HG02938 (cell line): ENCODE measurements at regions not wholly inside any gene's neighbourhood (a gene's known extent, or its start where the extent isn't known, plus 50 kb on each side); places are given as distances from the start of the nearest gene placed in this dataset.
"Not testable (repeated sequence)": the region's sequence is repeated elsewhere in the genome, so short reads cannot be mapped to it uniquely, and the experiment has no call there.

Experiments used
- ATAC-seq: cut with Tn5 transposase; IDR thresholded peaks from one replicate; pipeline ENCODE4 v1.9.1; 2021; ENCODE audit warnings: mild to moderate bottlenecking, moderate library complexity; ENCODE audit not compliant: unreplicated experiment

DNA sequence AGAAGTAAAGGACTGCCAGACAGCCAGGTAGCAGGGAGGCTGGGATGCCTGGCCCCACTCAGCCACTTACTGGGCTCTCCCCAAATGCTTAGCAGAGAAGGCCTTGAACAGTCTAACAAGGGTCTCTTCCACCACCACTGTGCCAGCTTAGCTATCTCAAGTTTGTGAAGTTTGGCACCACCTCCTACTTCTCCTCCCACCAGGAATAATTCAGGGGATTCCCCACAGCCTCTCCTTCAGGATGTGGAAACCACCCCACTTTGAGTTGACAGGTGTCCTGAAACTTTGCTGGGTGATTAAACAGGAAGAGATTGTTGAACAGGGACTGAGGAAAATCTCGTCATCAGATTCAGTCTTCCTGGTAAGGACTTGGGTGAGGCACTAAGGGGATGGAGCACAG lies 59.4 kb upstream of the ATP1B1 start:
- ATAC-seq = no peak

DNA sequence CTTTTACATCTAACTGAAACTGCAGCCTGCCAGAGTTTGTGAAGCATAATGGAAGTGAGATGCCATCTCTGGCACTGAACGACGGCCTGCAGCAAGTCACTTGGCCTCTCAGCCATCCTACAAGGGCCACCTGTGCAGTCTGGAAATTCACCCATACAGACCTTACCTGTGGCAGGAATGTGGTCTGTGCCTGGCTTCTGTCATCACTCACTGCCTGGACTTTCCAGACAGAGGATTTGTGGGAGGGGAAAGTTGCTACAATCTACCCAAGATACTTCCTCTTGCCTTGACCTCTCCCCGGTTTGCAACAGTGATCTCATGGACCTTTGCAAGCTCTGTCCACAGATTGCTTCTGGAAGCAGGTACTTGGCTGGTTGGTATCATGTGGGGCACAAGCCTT lies 58.4 kb upstream of the ATP1B1 start:
- no peak for ATAC-seq

DNA sequence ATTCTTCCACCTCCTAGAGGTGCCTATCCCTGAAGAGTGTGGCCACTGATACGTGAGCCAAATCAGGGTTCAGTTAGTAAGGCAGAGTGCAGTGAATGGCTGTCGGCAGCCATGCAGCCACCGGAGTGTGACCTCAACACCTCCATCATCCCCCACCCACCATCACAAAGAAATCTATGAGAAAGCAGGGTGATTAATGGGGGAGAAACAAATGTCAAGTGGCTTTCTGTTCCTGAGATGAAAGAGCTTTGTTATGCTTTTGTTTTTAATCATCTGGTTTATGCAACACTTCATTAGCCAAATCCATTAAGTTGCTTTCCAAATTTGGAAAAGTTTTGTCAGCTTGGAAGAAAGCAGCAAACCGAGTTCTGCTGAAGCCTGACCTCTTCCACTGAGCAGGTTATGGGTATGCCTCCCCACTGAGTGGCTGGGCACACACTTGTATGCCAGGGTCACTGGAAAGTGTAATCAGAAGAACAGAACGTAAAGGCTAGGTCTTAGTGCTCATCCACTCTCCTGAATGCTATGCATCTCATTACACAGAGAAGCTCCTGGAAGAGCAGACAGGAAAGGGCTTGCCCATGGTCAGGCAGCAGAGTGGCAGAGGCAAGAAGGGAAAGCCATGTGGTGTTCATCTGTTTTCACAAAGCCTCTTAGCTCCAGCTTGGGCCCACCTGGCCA lies 57.1 kb upstream of the ATP1B1 start:
- ATAC-seq = no peak

DNA sequence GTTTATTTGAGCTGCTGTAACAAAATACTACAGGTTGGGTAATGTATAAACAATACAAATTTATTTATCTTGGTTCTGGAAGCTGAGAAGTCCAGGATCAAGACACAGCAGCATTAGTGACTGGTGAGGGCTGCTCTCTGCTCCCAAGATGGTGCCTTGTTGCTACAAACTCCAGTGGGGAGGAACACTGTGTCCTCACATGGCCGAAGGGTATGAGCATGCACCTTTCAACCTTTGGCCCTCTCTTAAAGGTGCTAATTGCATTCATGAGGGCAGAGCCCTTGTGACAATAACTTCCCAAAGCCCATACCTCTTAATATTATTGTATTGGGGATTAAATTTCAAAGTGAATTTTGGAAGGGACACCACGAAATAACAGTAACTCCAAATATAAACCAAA lies 55.3 kb upstream of the ATP1B1 start:
- ATAC-seq = no peak

DNA sequence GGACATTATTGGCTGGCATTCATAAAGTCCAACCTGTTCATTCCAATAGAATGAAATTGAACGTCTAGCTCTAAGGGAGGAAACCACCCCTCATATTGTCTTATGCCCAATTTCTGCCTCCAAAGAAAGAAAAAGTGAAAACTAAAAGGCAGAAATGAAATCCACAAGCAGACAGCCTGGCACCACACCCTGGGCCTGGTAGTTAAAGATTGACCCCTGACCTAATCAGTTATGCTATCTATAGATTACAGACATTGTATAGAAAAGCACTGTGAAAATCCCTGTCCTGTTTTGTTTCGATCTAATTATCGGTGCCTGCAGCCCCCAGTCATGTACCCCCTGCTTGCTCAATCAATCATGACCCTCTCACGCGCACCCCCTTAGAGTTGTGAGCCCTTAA lies 54.3 kb upstream of the ATP1B1 start:
- ATAC-seq = not testable (repeated sequence)

DNA sequence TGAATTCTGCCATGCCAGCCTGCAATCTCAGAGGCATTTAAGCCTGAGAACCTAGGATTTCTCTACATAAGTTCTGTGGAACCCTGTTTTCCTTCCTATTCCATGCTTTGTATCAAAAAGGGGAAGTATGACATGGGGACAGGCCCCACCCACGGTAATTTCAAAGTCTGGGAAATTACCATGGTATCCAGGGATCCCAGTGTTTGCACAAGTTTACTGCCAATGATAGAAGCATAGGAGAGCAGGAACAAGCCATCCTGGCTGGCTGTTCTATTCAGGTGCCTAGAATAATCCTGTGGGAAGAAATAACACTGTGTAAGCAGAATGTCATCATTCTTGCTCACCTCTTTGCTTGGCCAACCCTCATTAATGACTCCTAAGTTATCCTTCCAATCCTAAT lies 53.8 kb upstream of the ATP1B1 start:
- ATAC-seq = no peak

DNA sequence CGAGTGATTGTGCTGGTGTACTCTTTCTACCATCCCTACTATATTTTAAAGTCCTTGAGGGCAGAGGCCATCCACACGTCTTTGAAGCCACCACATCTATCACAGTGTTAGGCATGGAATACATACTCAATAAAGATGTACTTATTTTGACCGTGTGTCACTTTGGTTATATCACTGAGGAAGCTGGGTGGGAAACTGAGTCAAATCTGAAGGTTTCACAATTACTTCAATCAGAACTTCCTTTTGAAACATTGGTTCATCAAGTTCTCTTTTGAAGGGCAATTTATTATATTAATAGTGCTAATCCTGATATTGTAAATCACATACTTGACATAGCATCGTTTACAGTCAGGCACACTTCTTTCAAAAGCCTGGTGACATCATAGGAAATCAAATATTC lies 53.3 kb upstream of the ATP1B1 start:
- ATAC-seq = no peak
